ENCODE measurements at regions not wholly inside any gene's neighbourhood (a gene's known extent, or its start where the extent isn't known, plus 50 kb on each side); places are given as distances from the start of the nearest gene placed in this dataset.

- TF ChIP-seq EZH2phosphoT487 (IDR thresholded peaks at IDR 0.05; ENCODE audit: insufficient read depth, low read depth): no peak
- TF ChIP-seq EZH2 (IDR thresholded peaks at IDR 0.05; ENCODE audit: insufficient read depth, poor library complexity, severe bottlenecking): no peak
These were observed 400.9 kb downstream of the SH2D1A start for GRCh38 chrX:124747295-124747694.

Measured in GM23248 (cell line).